ENCODE measurements at regions not wholly inside any gene's neighbourhood (a gene's known extent, or its start where the extent isn't known, plus 50 kb on each side); places are given as distances from the start of the nearest gene placed in this dataset.

- no peak for ATAC-seq (ENCODE audit: low read depth)
- no peaks in the 10 kb centered on the region for H3K9me3 ChIP-seq (ENCODE audit: severe bottlenecking)
- DNase-seq (ENCODE audit: low spot score), result no peak
- H3K4me3 ChIP-seq (ENCODE audit: severe bottlenecking), result no peak overlapping the region
- peaks cover 44% of the 10 kb centered on the region for H3K27me3 ChIP-seq (ENCODE audit: insufficient read depth, poor library complexity, severe bottlenecking)
- no peak for TF ChIP-seq CTCF (IDR thresholded peaks at IDR 0.05; ENCODE audit: poor library complexity, severe bottlenecking)
- H3K36me3 ChIP-seq (ENCODE audit: low read depth), result no peaks in the 10 kb centered on the region
- H3K4me1 ChIP-seq (ENCODE audit: insufficient read depth, poor library complexity, severe bottlenecking), result no peaks in the 10 kb centered on the region
- no peak overlapping the region for H3K27ac ChIP-seq (ENCODE audit: poor library complexity, severe bottlenecking)
Measured at GRCh38 chr16:85998171-85998867, 99.4 kb downstream of the IRF8 start.

GRCh38 chr16:85998868-85999729, 100.1 kb downstream of the IRF8 start:
- H3K9me3 ChIP-seq (ENCODE audit: severe bottlenecking), result no peaks in the 10 kb centered on the region
- H3K4me1 ChIP-seq (ENCODE audit: insufficient read depth, poor library complexity, severe bottlenecking), result no peaks in the 10 kb centered on the region
- no peak overlapping the region for H3K27ac ChIP-seq (ENCODE audit: poor library complexity, severe bottlenecking)
- TF ChIP-seq CTCF (IDR thresholded peaks at IDR 0.05; ENCODE audit: poor library complexity, severe bottlenecking), result no peak
- H3K4me3 ChIP-seq (ENCODE audit: severe bottlenecking), result no peak overlapping the region
- H3K27me3 ChIP-seq (ENCODE audit: insufficient read depth, poor library complexity, severe bottlenecking), result peaks cover 44% of the 10 kb centered on the region
- ATAC-seq (ENCODE audit: low read depth) (peak; percentile 77), DNase-seq (ENCODE audit: low spot score) (no peak)
- no peaks in the 10 kb centered on the region for H3K36me3 ChIP-seq (ENCODE audit: low read depth)

- no peak for ATAC-seq (ENCODE audit: low read depth)
- no peaks in the 10 kb centered on the region for H3K4me1 ChIP-seq (ENCODE audit: insufficient read depth, poor library complexity, severe bottlenecking)
- no peak for TF ChIP-seq CTCF (IDR thresholded peaks at IDR 0.05; ENCODE audit: poor library complexity, severe bottlenecking)
- H3K27me3 ChIP-seq (ENCODE audit: insufficient read depth, poor library complexity, severe bottlenecking), result peaks cover 43% of the 10 kb centered on the region
- no peaks in the 10 kb centered on the region for H3K9me3 ChIP-seq (ENCODE audit: severe bottlenecking)
- H3K27ac ChIP-seq (ENCODE audit: poor library complexity, severe bottlenecking), result no peak overlapping the region
- H3K36me3 ChIP-seq (ENCODE audit: low read depth), result no peaks in the 10 kb centered on the region
- no peak overlapping the region for H3K4me3 ChIP-seq (ENCODE audit: severe bottlenecking)
- no peak for DNase-seq (ENCODE audit: low spot score)
Measured at GRCh38 chr16:85999778-86000177, 100.8 kb downstream of the IRF8 start.

GRCh38 chr16:86002178-86002900, 103.4 kb downstream of the IRF8 start:
- H3K27ac ChIP-seq (ENCODE audit: poor library complexity, severe bottlenecking), result no peak overlapping the region
- H3K9me3 ChIP-seq (ENCODE audit: severe bottlenecking), result no peaks in the 10 kb centered on the region
- peaks cover 42% of the 10 kb centered on the region for H3K27me3 ChIP-seq (ENCODE audit: insufficient read depth, poor library complexity, severe bottlenecking)
- ATAC-seq (ENCODE audit: low read depth) (no peak), DNase-seq (ENCODE audit: low spot score) (no peak)
- no peak for TF ChIP-seq CTCF (IDR thresholded peaks at IDR 0.05; ENCODE audit: poor library complexity, severe bottlenecking)
- no peaks in the 10 kb centered on the region for H3K4me1 ChIP-seq (ENCODE audit: insufficient read depth, poor library complexity, severe bottlenecking)
- no peak overlapping the region for H3K4me3 ChIP-seq (ENCODE audit: severe bottlenecking)
- no peaks in the 10 kb centered on the region for H3K36me3 ChIP-seq (ENCODE audit: low read depth)
